ENCODE measurements at regions not wholly inside any gene's neighbourhood (a gene's known extent, or its start where the extent isn't known, plus 50 kb on each side); places are given as distances from the start of the nearest gene placed in this dataset.

- no peak for DNase-seq (ENCODE audit: low spot score)
Measured at GRCh38 chr1:56069824-56070223, 509.5 kb downstream of the PLPP3 start.

DNA sequence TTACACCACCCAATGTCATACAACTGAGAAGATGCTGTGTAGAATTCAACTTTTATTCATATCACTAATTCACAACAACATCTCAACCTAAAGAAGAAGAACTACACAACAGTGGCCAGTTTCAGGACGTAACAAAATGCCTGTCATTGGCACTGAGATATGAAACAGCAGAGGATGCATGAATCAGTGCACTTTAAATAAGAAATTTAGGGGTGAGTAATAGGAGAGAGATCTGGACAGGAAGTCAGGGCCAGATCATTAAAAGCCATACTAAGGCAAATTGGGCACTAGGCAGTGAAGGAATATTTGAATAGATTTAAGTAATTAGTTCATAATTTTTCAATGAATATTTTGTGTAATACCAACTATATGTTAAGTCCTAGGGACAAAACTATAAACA is 510.5 kb downstream of the PLPP3 start:
- no peak for DNase-seq (ENCODE audit: low spot score)

DNA sequence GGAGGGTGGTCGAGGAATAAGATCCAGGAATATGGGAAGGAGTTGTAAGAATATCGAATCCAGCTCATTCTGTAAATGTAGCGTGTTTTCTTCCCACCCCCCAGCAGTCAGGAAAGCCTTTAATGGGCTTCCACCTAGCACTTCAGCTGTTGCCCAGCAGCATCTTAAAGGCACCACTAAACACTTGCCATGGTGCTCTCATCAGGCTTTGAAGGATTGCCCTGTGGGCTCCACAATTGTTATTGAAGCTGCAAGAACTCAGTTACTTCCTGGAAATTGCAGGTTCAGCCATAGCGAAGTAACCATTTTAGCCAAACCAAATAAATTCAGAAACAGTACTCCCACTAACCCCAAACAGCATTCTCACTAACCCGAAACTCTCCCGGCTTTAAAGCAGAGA is 511.2 kb downstream of the PLPP3 start:
- no peak for DNase-seq (ENCODE audit: low spot score)

GRCh38 chr1:56065729-56066128 is 513.6 kb downstream of the PLPP3 start:
- no peak for DNase-seq (ENCODE audit: low spot score)

DNA sequence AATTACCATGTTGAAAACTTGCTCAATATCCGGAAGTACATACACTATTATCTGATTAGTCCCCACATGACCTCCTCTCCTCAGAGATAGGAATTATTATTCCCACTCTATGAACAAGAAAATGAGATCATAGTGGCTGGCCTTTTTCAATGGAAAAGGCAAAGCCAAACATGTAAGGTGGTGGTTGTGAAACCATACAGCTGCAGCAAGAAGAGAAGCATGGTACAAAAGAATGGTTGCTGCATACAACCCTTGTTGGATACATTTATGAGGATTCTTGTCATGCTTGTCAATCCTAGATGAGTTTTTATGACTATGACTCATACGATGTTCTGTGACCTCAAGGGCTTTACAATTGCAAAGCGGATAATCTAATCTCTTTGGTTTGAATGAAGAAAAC is 514.7 kb downstream of the PLPP3 start:
- peak; percentile 37 for DNase-seq (ENCODE audit: low spot score)

GRCh38 chr1:56063461-56063860 is 515.9 kb downstream of the PLPP3 start:
- no peak for DNase-seq (ENCODE audit: low spot score)

DNA sequence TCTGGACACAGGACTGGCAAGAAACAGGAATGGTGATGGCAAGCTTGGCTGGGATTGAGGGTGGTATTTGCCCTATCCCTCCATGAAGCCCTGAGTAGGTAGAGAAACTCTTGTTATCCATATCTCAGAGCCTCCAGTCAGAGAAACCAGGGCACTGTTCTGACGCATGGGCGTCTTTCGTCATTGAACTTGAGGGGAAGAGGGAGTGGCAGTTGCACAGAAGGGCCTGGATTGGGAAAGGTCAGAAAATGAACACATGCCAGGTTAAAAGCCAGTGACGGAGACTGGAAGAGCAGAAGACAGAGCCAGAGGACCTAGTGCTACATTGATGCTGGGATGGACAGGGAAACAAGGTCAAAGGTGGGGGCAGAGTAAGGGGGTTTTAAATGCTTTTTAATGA is 516.7 kb downstream of the PLPP3 start:
- no peak for DNase-seq (ENCODE audit: low spot score)

DNA sequence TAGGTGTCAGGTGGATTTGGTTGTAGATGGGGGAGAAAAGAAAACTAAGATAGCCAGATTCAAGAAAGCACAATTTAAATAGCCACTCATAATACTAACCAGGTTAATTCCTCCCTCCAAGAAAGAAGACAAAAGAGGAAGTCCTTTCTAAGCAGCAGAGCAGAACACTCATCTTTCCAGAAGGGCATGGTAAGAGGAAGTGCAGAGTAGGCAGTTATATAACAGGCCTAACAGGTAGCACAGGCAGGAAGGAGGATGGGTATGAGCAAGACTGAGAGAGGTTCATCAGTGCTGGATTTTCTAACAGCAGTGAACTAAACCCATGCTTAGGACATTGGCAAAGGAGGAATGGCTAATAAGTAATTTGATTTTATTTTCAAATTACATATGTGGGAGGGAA is 517.5 kb downstream of the PLPP3 start:
- DNase-seq (ENCODE audit: low spot score), result no peak

GRCh38 chr1:56060906-56061305 is 518.5 kb downstream of the PLPP3 start:
- no peak for DNase-seq (ENCODE audit: low spot score)

- DNase-seq (ENCODE audit: low spot score), result no peak
Measured at GRCh38 chr1:56057466-56058405, 521.6 kb downstream of the PLPP3 start.

DNA sequence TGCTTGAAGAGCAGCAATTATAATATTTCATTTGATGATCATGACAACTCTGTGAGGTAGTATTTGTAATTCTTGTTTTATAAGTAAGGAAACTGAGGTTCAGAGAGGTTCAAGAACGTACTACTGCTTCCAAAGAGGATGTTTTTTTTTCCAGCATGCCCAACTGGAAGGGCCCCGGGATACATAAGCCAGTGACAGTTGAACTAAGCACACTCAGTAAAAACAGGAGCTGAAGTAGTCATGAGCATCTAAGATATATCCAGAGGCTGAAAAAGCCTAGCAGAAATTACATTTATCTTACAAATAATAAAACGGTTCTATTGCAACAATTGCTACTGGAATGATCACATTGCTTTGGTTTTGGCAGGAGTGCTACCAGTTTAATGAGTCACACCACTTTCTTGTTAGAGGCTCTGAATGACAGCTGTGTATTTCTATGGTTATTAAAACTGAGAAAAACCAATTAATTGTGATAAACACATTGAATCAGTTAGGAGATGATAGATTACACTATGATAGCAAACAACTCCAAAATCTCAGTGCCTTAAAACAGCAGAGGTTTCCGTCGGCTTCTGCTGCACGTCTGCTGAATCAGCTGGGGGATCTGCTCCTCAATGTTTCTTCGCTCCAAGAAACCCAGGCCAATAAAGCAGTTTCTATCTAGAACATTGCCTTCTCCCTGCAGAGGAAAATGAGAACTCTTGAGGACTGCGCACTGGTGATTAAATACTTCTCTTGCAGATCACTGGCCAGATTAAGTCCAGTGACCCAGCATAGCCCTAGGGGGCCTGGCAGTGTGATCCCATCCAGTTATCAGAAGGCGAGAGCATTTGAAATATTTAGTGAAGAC is 522.7 kb downstream of the PLPP3 start:
- no peak for DNase-seq (ENCODE audit: low spot score)

DNA sequence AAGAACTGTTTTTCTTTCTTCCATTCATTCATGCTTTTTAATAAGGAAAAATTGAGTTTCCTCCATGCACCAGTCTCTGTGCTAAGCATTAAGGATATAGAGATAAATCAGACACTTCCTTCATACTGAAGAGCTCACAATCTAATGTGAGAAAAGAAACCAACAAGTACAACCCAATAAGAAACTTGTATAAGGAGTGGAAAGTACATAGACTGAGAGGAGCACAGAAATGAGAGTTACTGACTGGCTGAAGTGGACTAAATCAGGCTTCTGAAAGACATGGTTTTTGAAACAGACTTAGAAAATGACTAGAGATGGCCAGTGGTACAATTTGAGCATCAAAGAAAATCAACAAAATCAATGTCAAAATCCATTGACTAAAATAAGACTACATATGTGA is 524.4 kb downstream of the PLPP3 start:
- no peak for DNase-seq (ENCODE audit: low spot score)

GRCh38 chr1:56052041-56052440 is 527.3 kb downstream of the PLPP3 start:
- DNase-seq (ENCODE audit: low spot score), result no peak

GRCh38 chr1:56050911-56051310 is 528.5 kb downstream of the PLPP3 start:
- DNase-seq (ENCODE audit: low spot score), result no peak

GRCh38 chr1:56045477-56045876 is 533.9 kb downstream of the PLPP3 start:
- DNase-seq (ENCODE audit: low spot score), result no peak

GRCh38 chr1:56045062-56045461 is 534.3 kb downstream of the PLPP3 start:
- DNase-seq (ENCODE audit: low spot score), result no peak

DNA sequence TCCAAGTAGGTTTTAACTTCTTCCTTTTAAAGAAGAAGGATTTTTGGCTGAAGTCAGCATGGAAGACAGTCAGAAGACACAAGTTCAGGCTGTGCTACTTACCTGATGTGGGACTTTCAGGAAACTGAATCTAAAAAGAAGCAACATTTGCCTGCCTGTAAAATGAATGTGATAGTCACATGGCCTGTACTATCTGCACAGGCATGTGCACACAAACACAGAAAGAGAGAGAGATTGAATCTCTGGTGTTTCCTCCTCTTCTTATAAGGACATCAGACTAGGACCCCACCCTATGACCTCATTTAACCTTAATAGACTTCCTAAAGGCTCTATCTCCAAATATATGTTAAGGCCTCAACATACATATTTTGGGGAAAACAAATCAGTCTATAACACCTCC is 542.9 kb downstream of the PLPP3 start:
- no peak for DNase-seq (ENCODE audit: low spot score)

DNA sequence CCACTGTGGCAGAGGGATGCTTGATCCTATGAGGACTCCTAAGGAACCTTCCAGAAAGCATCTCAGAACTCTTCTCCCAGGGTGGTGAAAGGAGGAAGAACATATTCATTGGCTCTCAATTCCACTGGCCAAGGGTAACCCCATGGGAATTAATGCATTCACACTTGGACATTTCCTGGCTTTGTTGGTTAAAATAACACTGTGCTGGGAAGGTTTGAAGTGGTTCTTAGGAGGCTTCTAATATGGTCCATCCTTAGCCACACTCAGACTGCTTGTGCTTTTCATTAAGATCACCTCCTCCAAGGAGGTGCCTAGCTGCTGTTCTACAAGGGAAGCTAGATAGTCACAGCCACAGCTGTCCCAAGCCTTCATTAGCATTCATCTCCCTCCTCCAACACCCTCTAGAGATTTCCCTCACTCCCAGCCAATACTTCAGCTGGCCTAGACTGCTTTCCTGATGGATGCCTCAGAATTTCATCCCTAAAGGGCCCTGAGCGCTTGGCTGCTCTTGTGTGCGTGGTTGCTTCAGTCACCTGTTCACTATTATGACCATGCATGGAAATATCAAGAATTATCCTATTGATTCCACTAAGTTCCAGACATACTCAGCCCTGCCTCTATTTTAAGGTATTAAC is 544.4 kb downstream of the PLPP3 start:
- no peak for DNase-seq (ENCODE audit: low spot score)

- no peak for DNase-seq (ENCODE audit: low spot score)
Measured at GRCh38 chr1:56034222-56034621, 545.1 kb downstream of the PLPP3 start.

DNA sequence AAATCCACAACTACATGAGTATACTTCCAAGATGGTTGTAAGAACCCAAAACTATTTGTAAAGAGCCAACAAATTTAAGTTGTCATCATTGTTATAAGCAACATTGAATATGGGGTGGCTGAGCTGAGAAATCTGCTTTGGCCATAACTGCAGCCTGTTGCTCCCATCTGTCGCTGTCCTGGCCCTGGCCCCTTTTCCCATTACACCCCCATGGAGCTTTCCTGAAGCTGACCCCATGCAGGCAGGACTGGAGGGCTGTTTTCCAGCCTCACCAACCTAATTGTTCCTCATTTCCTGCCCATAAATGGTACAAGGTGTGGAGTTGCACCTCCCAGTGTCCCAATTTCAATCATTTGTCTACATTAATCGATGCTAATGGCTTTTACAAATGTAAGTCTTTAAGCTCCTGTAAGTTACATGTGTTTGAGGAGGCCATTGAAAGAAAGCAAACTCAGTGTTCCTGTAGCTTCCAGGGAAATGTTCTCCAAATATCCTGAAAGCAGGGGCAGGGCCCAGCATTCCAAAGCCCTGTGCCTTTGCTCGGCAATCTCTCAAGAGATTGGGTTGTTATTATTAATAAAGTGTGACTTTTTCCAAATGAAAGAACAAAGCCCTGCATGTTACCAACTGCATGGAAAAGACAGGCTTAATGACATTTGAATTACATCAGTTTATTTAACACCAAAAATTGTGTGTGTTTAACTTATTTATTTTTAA is 545.9 kb downstream of the PLPP3 start:
- DNase-seq (ENCODE audit: low spot score), result no peak

DNA sequence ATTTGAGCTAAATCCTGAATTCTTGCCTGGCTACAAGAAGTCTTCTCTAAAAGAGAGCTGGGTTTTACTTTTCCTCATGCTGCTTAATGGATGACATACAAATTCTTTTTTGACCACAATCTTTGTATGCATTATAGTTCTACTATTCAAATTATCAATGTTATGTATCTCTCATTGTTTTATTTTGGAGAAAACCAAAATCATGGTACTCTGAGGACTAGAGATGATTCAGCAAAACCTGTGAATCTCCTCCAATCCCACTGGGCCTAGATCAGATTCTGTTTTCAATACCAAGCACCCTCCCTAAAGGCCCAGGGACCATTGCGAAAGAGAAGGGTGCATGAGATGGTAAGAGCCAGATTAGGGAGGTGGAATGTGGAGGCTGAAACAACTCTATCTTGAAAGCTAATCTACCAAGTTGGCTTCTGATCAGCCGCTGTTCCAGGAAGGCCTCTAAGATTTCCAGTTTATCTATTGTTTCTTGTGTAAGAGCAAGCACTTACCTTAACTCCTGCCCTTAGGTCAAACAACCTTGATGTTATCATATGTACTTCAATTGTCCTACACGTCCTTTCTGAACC is 547.2 kb downstream of the PLPP3 start:
- no peak for DNase-seq (ENCODE audit: low spot score)

DNA sequence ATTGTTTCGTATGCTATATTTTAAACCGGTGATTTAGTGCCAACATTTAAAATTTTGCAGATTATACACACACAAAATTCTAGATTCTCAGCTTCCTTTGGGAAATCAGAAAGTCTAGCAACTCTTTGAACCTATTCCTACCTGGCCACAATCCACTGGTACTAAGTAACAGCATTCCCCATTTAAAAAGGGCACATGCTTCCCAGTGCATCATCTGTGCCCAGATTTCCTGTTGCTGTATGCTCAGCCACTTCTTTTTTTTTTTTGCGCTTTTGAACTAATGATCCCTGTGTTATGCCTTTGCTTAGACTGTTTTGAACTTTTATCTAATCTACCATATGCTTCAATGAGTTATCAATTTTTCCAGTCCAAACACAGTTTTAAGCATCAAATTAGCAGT is 548.4 kb downstream of the PLPP3 start:
- DNase-seq (ENCODE audit: low spot score), result no peak

Data from SW480 (cell line).